Heart left ventricle (tissue), 16 donors: ENCODE measurements at regions not wholly inside any gene's neighbourhood (a gene's known extent, or its start where the extent isn't known, plus 50 kb on each side); places are given as distances from the start of the nearest gene placed in this dataset.

Experiments used
- ATAC-seq, 4 donors: fragments of 200-7000 bp; cut with Tn5 transposase; one replicate each; pipeline ENCODE4 v1.9.1; 2020 to 2022; ENCODE audit warnings: moderate library complexity in 4 of 4, mild to moderate bottlenecking in 3 of 4, moderate number of reproducible peaks in 1 of 4
- DNase-seq, 5 donors: peaks; one replicate each; pipeline ENCODE4 v3.0.0-alpha.2; 2020
- H3K27ac ChIP-seq, 12 donors: fragments of 200-600 bp; sonication (generic) in 4 of 12; one replicate each; pipeline versions ENCODE4 v1.5.0 to v1.8.0; 2016 to 2022; ENCODE audit warnings: mild to moderate bottlenecking in 2 of 12
- H3K27me3 ChIP-seq, 9 donors: fragments of 200-600 bp; sonication (generic) in 2 of 9; one replicate each; pipeline versions ENCODE4 v1.5.1 to v1.8.0; 2016 to 2022; ENCODE audit warnings: mild to moderate bottlenecking in 3 of 9
- H3K36me3 ChIP-seq, 9 donors: fragments of 200-600 bp; sonication (generic) in 2 of 9; one replicate each; pipeline versions ENCODE4 v1.5.0 to v1.8.0; 2018 to 2022; ENCODE audit warnings: mild to moderate bottlenecking in 2 of 9
- H3K4me1 ChIP-seq, 12 donors: fragments of 200-600 bp; sonication (generic) in 4 of 12; one replicate each; pipeline versions ENCODE4 v1.5.0 to v1.8.0; 2016 to 2022; ENCODE audit warnings: mild to moderate bottlenecking in 3 of 12
- H3K4me3 ChIP-seq, 12 donors: fragments of 200-600 bp; sonication (generic) in 4 of 12; one replicate each; pipeline versions ENCODE4 v1.5.0 to v1.8.0; 2017 to 2022; ENCODE audit warnings: mild to moderate bottlenecking in 9 of 12, moderate library complexity in 4 of 12
- H3K9me3 ChIP-seq, 12 donors: fragments of 200-600 bp; sonication (generic) in 4 of 12; one replicate each; pipeline versions ENCODE4 v1.5.0 to v1.8.0; 2016 to 2022; ENCODE audit warnings: mild to moderate bottlenecking in 1 of 12
- POLR2A ChIP-seq, 2 donors: fragments of 450-650 bp; IDR thresholded peaks; one replicate each; pipeline ENCODE4 v1.6.1; 2017; ENCODE audit warnings: antibody characterized with exemption in 2 of 2, mild to moderate bottlenecking in 2 of 2, moderate library complexity in 2 of 2
- WGBS, 4 donors: extraction: QIAGEN DNeasy Blood & Tissue Kit in 2 of 4; methylation state at CpG; one replicate each; pipeline versions ENCODE4 v1.1.5 to v1.1.7; 2013 to 2018; 5-methylcytosine and 5-hydroxymethylcytosine counted together
- intact Hi-C, 10 donors: fragments of 100-400 bp; cut with DNase I; formaldehyde crosslinking; loops; one replicate each; pipeline versions ENCODE4 v1.11.1 to v1.14.2; 2022
- TF ChIP-seq, protein P1 (sequence below), 12 donors: fragments of 200-600 bp; sonication (generic) in 4 of 12; IDR thresholded peaks; one replicate each; pipeline versions ENCODE4 v1.5.0 to v1.8.0; 2018 to 2022; ENCODE audit warnings: antibody characterized with exemption in 12 of 12, mild to moderate bottlenecking in 5 of 12
- donor health status: ischemic (EF 13 %, LVEDD 7.1; RV severe dilation, severe dysfunction).
- donor health status: healthy with polysubstance abuse.
- donor health status: DM: no; HTN: yes; CAD: no.
- donor health status: DM: no; HTN: no; CAD: no.
- donor health status: ischemic (EF 25% LVEDD 6.9; RV normal size, moderate dysfunction).
- donor health status: ischemic (EF 25% LVEDD 5.7; RV mildly dilated, moderate dysfunction).
- donor health status: healthy.
- donor health status: DM: yes; HTN: yes; CAD: no.
- donor health status: ischemic (EF 35%, LVEDD 5.7; RV mildly dilated, moderate dysfunction).
- donor health status: nonischemic (EF 11% LVEDD 7.7; RV severe dilation, severe dysfunction).
- donor health status: DM: yes; HTN: yes; CAD: no.
- donor health status: PGD.
- donor health status: ischemic (EF 29% LVEDD 5.4; RV normal size, mild dysfunction).
- donor health status: nonischemic (EF 23%, LVEDD 6.1; RV moderate dilation, normal function).

DNA sequence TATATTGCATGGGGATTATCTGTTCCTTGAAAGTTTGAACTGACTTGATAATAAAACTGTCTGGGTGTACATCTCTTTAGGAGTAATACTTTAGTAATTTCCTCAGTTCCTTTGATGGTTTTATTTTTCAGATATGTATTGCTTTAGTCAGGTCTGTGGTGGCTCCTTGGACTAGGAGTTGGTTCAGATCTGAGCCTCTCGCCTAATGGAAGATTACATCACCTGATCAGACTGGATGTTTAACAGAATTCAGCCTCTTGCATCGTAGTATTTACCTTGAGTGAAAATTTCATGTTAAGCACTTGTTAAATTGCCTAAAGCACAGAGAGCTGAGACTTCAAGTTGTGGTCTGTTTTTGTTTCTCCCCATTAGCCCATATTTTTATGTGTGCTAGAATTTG, 267.3 kb downstream of the MAP2K4 start:
- ATAC-seq (no peak), DNase-seq (no peak)
- intact Hi-C loops: no loop called here
- TF ChIP-seq, protein P1, sequence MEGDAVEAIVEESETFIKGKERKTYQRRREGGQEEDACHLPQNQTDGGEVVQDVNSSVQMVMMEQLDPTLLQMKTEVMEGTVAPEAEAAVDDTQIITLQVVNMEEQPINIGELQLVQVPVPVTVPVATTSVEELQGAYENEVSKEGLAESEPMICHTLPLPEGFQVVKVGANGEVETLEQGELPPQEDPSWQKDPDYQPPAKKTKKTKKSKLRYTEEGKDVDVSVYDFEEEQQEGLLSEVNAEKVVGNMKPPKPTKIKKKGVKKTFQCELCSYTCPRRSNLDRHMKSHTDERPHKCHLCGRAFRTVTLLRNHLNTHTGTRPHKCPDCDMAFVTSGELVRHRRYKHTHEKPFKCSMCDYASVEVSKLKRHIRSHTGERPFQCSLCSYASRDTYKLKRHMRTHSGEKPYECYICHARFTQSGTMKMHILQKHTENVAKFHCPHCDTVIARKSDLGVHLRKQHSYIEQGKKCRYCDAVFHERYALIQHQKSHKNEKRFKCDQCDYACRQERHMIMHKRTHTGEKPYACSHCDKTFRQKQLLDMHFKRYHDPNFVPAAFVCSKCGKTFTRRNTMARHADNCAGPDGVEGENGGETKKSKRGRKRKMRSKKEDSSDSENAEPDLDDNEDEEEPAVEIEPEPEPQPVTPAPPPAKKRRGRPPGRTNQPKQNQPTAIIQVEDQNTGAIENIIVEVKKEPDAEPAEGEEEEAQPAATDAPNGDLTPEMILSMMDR (IDR thresholded peaks at IDR 0.05): no peak
- TF ChIP-seq POLR2A (IDR thresholded peaks at IDR 0.05): no peak
- no peaks in the 10 kb centered on the region for H3K9me3 ChIP-seq
- WGBS, 4 donors: 43 to 48% (median 44%) methylated on average over 2 of the region's 2 CpGs
- no peaks in the 10 kb centered on the region for H3K4me1 ChIP-seq
- no peak overlapping the region for H3K4me3 ChIP-seq
- no peaks in the 10 kb centered on the region for H3K36me3 ChIP-seq
- H3K27ac ChIP-seq: no peak overlapping the region
- H3K27me3 ChIP-seq: no peaks in the 10 kb centered on the region

DNA sequence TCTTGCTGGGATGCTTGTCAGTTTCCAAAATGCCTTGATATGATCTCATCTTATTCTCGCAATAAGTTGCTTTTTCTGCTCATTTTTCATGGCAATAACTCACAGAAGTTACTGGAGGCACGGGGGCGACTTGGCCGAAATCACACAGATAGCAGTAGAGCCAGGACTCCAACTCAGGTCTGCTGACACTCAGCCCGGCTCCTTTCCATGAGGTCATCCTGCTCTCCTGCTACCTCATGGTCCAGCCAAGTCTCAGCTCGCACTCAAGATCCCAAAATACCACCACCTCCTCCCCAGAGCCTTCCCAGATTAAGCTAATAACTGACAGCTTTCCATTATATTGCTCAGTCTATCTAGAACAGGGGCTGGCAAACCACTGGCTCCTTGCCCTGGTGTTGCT, 269.5 kb downstream of the MAP2K4 start:
- no peak for ATAC-seq

DNA sequence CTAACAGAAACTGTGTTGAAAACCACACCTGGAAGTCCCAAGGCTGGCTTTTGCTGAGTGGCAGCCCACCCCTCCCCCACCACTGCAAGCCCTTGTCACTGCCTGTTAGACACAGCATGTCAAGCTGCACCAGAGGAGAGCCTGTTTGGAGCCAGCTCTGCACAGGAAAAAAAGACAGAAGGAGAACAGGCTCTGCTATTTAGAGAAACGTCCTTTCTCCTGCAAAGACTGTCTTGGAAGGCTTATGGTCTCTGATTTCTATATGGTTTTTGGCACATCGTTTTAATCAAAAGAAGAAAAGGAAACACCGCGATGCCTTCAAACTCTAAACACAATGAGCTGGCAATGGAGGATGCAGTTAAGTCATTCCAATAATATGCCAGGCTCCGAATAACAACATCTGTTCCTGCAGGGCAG, 275.5 kb downstream of the MAP2K4 start:
- DNase-seq (peak in 3 of 5 donors; percentile 19 to 36 (median 31)), ATAC-seq (peak in 3 of 4 donors; percentile 58 to 75 (median 73))
- Histone ChIP-seq H3K27ac (peak overlapping the region in 1 of 12 donors; percentile 28), H3K4me3 (no peak overlapping the region), H3K36me3 (no peaks in the 10 kb centered on the region), H3K4me1 (peaks cover 0 to 4% (median 0%) of the 10 kb centered on the region in 12 donors), H3K9me3 (no peaks in the 10 kb centered on the region), H3K27me3 (no peaks in the 10 kb centered on the region)
- intact Hi-C loops: no loop called here
- TF ChIP-seq, protein P1 (IDR thresholded peaks at IDR 0.05): no peak
- 38 to 52% (median 40%) methylated on average over 5 of the region's 5 CpGs for WGBS, 4 donors

More for the DNA sequence above, 269.5 kb downstream of the MAP2K4 start:
- no peaks in the 10 kb centered on the region for H3K27me3 ChIP-seq
- H3K4me1 ChIP-seq: no peaks in the 10 kb centered on the region
- no peak for DNase-seq
- H3K4me3 ChIP-seq: no peak overlapping the region
- no peak for TF ChIP-seq POLR2A (IDR thresholded peaks at IDR 0.05)
- TF ChIP-seq, protein P1 (IDR thresholded peaks at IDR 0.05): no peak
- intact Hi-C loops: no loop called here
- H3K36me3 ChIP-seq: no peaks in the 10 kb centered on the region
- H3K27ac ChIP-seq: no peak overlapping the region
- WGBS, 4 donors: 68 to 76% (median 73%) methylated on average over 6 of the region's 6 CpGs
- H3K9me3 ChIP-seq: no peaks in the 10 kb centered on the region

DNA sequence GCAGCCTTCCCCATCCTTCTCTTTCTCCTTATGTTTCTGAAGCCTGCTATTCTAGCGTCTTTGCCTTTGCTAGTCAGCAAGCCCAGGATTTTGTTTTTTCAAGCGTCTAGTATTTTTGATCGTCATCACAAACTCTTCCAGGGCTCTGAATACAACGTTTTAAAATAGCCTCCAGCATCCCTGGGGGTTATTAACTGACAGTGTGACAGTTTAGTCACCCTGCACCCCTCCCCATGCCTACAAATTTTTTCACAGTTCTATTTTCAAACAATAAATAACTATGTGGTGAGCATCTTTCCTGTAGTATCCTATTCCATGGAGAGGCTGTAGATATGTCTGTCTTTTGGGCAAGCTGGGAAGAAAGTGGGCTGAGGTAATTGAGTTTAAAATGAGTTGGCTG, 280.9 kb downstream of the MAP2K4 start:
- no peak for TF ChIP-seq POLR2A (IDR thresholded peaks at IDR 0.05)
- TF ChIP-seq, protein P1 (IDR thresholded peaks at IDR 0.05): no peak
- H3K4me3 ChIP-seq: no peak overlapping the region
- 57 to 68% (median 67%) methylated on average over 4 of the region's 4 CpGs for WGBS, 4 donors
- peaks cover 0 to 2% (median 0%) of the 10 kb centered on the region in 12 donors for H3K4me1 ChIP-seq
- H3K9me3 ChIP-seq: peaks cover 0 to 4% (median 0%) of the 10 kb centered on the region in 12 donors
- H3K27ac ChIP-seq: no peak overlapping the region
- ATAC-seq (no peak), DNase-seq (no peak)
- intact Hi-C loops: no loop called here
- H3K36me3 ChIP-seq: no peaks in the 10 kb centered on the region
- H3K27me3 ChIP-seq: no peaks in the 10 kb centered on the region
